Keratinocyte (primary cell): ENCODE measurements at regions not wholly inside any gene's neighbourhood (a gene's known extent, or its start where the extent isn't known, plus 50 kb on each side); places are given as distances from the start of the nearest gene placed in this dataset.

Experiments
- DNase-seq: peaks from one replicate; pipeline ENCODE4 v3.0.0-alpha.2; 2011; ENCODE audit warnings: low read depth, missing footprints, low spot score
- FAIRE-seq: peaks from 2 replicates; lab custom pipeline; 2011; peaks lifted over from hg19 to GRCh38; lab: Jason Lieb, UNC
- H2AFZ ChIP-seq: 2 replicates; pipeline ENCODE4 v1.6.0; 2012; ENCODE audit warnings: low read length, control low read depth, inconsistent platforms; ENCODE audit not compliant: control insufficient read depth
- H3K27ac ChIP-seq: 2 replicates; pipeline ENCODE4 v1.5.1; 2011; ENCODE audit warnings: low read length; ENCODE audit not compliant: control insufficient read depth, insufficient read depth
- H3K27me3 ChIP-seq: 3 replicates; pipeline ENCODE4 v1.6.0; 2011; ENCODE audit warnings: low read length; ENCODE audit not compliant: control insufficient read depth, insufficient read depth; ENCODE audit errors: extremely low read depth
- H3K36me3 ChIP-seq, 2 experiments: 2 replicates in 1 of 2; 3 replicates in 1 of 2; pipeline ENCODE4 v1.5.1; 2011; ENCODE audit warnings: low read length in 2 of 2, mild to moderate bottlenecking in 1 of 2; ENCODE audit not compliant: control insufficient read depth in 2 of 2, insufficient read depth in 2 of 2; ENCODE audit errors: extremely low read depth in 1 of 2
- H3K4me1 ChIP-seq: 3 replicates; pipeline ENCODE4 v1.5.1; 2011; ENCODE audit warnings: low read length; ENCODE audit not compliant: control insufficient read depth, insufficient read depth; ENCODE audit errors: extremely low read depth
- H3K4me2 ChIP-seq: 3 replicates; pipeline ENCODE4 v1.6.0; 2011; ENCODE audit warnings: low read depth, low read length; ENCODE audit not compliant: control insufficient read depth, insufficient read depth; ENCODE audit errors: extremely low read depth
- H3K4me3 ChIP-seq, 3 experiments: fragments of 200-600 bp in 1 of 3; sonication (generic) in 1 of 3; 2 replicates in 2 of 3; 3 replicates in 1 of 3; pipeline ENCODE4 v1.5.1; 2011 to 2016; ENCODE audit warnings: low read length in 3 of 3, mild to moderate bottlenecking in 3 of 3, control low read depth in 2 of 3, inconsistent platforms in 1 of 3, low read depth in 1 of 3, mixed read lengths in 1 of 3, mixed run types in 1 of 3, moderate library complexity in 1 of 3; ENCODE audit not compliant: control insufficient read depth in 2 of 3, insufficient read depth in 2 of 3; ENCODE audit errors: extremely low read depth in 1 of 3
- H3K79me2 ChIP-seq: 2 replicates; pipeline ENCODE4 v1.6.0; 2012; ENCODE audit warnings: low read length; ENCODE audit not compliant: control insufficient read depth, insufficient read depth
- H3K9ac ChIP-seq: 3 replicates; pipeline ENCODE4 v1.6.0; 2011; ENCODE audit warnings: low read length; ENCODE audit not compliant: control insufficient read depth, insufficient read depth; ENCODE audit errors: extremely low read depth
- H3K9me1 ChIP-seq: 3 replicates; pipeline ENCODE4 v1.6.0; 2011; ENCODE audit warnings: low read length; ENCODE audit not compliant: control insufficient read depth, insufficient read depth; ENCODE audit errors: extremely low read depth
- H3K9me3 ChIP-seq: 2 replicates; pipeline ENCODE4 v1.5.1; 2012; ENCODE audit warnings: low read depth, low read length; ENCODE audit not compliant: control insufficient read depth
- H4K20me1 ChIP-seq: 3 replicates; pipeline ENCODE4 v1.6.0; 2011; ENCODE audit warnings: low read length; ENCODE audit not compliant: control insufficient read depth, insufficient read depth; ENCODE audit errors: extremely low read depth
- CTCF ChIP-seq, 3 experiments: IDR thresholded peaks in 1 of 3; conservative IDR thresholded peaks in 1 of 3; optimal IDR thresholded peaks in 1 of 3; 2 replicates in 2 of 3; 3 replicates in 1 of 3; pipeline versions ENCODE3 to v1.5.1; 2011; ENCODE audit warnings: low read length in 3 of 3, mild to moderate bottlenecking in 3 of 3, moderate library complexity in 2 of 3, control low read depth in 1 of 3, inconsistent platforms in 1 of 3; ENCODE audit not compliant: insufficient read depth in 2 of 3; ENCODE audit errors: extremely low read depth in 1 of 3
- EZH2 ChIP-seq: IDR thresholded peaks from one replicate; pipeline ENCODE4 v1.6.1; 2012; ENCODE audit warnings: inconsistent platforms, mild to moderate bottlenecking, low read length, moderate library complexity
- dilution Hi-C: fragments of 300-500 bp; cut with MboI; formaldehyde crosslinking; loops from one replicate; pipeline ENCODE4 v1.7.0; 2020; ENCODE audit warnings: low sequenced_read_pairs; ENCODE audit not compliant: extremely low pct_ligation_motif_present

GRCh38 chr12:85569261-85569660 is 266.9 kb downstream of the RASSF9 start:
- dilution Hi-C loops: no loop called here
- peak overlapping the region; percentile 53 for H3K4me2 ChIP-seq

GRCh38 chr12:85572956-85573355 is 263.3 kb downstream of the RASSF9 start:
- Histone ChIP-seq H3K4me1 (peaks cover 12% of the 10 kb centered on the region), H3K27me3 (no peaks in the 10 kb centered on the region), H3K9ac (no peak overlapping the region), H3K36me3 (no peaks in the 10 kb centered on the region), H4K20me1 (no peaks in the 10 kb centered on the region), H3K27ac (no peak overlapping the region), H3K9me1 (no peaks in the 10 kb centered on the region), H2AFZ (no peak overlapping the region), H3K4me2 (no peak overlapping the region), H3K4me3 (no peak overlapping the region), H3K9me3 (no peaks in the 10 kb centered on the region), H3K79me2 (no peaks in the 10 kb centered on the region)
- FAIRE-seq (no peak), DNase-seq (no peak)
- dilution Hi-C loops: no loop called here
- TF ChIP-seq CTCF (optimal IDR thresholded peaks at IDR 0.05 in 1 of 3, IDR thresholded peaks at IDR 0.05 in 1 of 3, conservative IDR thresholded peaks at IDR 0.05 in 1 of 3; ENCODE audit: extremely low read depth in 1 of 3, insufficient read depth in 2 of 3, low read length in 3 of 3) (no peak), EZH2 (no peak)

More at GRCh38 chr12:85569261-85569660, 266.9 kb downstream of the RASSF9 start:
- FAIRE-seq: no peak
- Histone ChIP-seq H3K4me3 (no peak overlapping the region), H3K9ac (no peak overlapping the region), H3K36me3 (no peaks in the 10 kb centered on the region), H3K27me3 (no peaks in the 10 kb centered on the region), H3K27ac (no peak overlapping the region), H3K9me3 (no peaks in the 10 kb centered on the region), H3K79me2 (no peaks in the 10 kb centered on the region), H4K20me1 (no peaks in the 10 kb centered on the region), H3K9me1 (no peaks in the 10 kb centered on the region), H2AFZ (peak overlapping the region; percentile 2), H3K4me1 (peaks cover 12% of the 10 kb centered on the region)
- TF ChIP-seq CTCF (optimal IDR thresholded peaks at IDR 0.05 in 1 of 3, IDR thresholded peaks at IDR 0.05 in 1 of 3, conservative IDR thresholded peaks at IDR 0.05 in 1 of 3; ENCODE audit: extremely low read depth in 1 of 3, insufficient read depth in 2 of 3, low read length in 3 of 3): no peak
- TF ChIP-seq EZH2: no peak
- DNase-seq: peak; percentile 19
